GM10266 (cell line): ENCODE measurements at regions not wholly inside any gene's neighbourhood (a gene's known extent, or its start where the extent isn't known, plus 50 kb on each side); places are given as distances from the start of the nearest gene placed in this dataset.

Experiments
- DNase-seq: peaks from one replicate; pipeline ENCODE4 v3.0.0; 2012; ENCODE audit errors: extremely low spot score
- TF ChIP-seq, protein P1 (sequence below): IDR thresholded peaks from 2 replicates; pipeline ENCODE4 v1.5.1; 2012; ENCODE audit warnings: mild to moderate bottlenecking, low read depth; ENCODE audit not compliant: control insufficient read depth, insufficient read depth; ENCODE audit errors: missing control alignments

DNA sequence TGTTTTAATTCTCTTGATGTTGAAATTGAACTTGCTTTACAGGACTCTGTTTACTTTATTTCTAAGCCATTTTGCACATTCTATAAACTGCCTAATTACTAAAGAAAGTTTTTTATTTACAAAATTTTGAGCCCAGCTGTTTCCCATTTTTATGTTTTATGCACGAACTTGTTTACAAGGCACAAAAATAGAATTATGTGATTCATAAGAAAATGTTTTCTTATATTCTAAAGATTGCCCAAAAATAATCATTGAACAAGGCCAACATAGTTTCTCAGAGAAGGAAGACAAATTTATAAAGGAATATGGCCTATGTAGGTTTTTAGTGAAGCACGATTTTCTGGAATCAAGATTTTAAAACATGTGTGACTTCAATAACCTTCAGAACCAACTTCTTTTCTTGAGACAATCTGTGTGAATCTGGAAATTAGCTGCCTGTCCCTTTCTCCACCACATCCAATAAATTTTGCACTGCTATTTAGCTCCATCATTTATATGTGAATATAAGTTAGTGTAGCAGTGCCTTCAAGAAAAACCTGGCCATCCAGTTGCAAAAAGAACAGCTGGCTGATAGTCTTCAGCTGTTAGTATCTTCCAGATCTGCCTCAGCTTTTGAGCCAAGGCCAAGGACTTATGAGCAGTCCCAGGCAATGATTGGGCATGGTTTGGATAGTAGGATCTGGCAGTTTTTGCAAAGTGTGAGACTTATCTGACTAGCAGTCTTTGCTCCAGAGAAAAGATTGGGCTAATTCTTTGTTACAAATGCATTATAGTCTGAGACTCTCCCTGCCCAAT lies 253.2 kb upstream of the COL3A1 start:
- DNase-seq = no peak
- TF ChIP-seq, protein P1, sequence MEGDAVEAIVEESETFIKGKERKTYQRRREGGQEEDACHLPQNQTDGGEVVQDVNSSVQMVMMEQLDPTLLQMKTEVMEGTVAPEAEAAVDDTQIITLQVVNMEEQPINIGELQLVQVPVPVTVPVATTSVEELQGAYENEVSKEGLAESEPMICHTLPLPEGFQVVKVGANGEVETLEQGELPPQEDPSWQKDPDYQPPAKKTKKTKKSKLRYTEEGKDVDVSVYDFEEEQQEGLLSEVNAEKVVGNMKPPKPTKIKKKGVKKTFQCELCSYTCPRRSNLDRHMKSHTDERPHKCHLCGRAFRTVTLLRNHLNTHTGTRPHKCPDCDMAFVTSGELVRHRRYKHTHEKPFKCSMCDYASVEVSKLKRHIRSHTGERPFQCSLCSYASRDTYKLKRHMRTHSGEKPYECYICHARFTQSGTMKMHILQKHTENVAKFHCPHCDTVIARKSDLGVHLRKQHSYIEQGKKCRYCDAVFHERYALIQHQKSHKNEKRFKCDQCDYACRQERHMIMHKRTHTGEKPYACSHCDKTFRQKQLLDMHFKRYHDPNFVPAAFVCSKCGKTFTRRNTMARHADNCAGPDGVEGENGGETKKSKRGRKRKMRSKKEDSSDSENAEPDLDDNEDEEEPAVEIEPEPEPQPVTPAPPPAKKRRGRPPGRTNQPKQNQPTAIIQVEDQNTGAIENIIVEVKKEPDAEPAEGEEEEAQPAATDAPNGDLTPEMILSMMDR = no peak

DNA sequence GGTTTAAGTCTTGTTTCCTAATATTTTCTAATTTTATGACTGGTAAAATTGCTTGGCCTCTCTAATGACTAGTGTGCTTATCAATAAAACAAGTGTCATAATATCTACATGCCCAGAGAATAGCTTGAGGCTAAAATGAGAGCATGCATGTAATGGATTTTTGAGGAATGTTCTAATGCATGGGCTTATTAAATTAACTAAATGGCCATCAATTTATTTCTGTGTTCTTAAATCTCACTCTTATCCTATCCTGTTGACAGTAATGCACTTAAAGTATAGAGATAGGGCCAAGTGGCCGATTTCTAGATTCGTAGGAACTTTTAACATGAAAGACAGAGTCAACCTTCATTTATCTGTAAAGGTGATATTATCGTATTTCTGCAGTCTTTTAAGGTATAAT lies 252.4 kb upstream of the COL3A1 start:
- TF ChIP-seq, protein P1 = no peak
- no peak for DNase-seq

DNA sequence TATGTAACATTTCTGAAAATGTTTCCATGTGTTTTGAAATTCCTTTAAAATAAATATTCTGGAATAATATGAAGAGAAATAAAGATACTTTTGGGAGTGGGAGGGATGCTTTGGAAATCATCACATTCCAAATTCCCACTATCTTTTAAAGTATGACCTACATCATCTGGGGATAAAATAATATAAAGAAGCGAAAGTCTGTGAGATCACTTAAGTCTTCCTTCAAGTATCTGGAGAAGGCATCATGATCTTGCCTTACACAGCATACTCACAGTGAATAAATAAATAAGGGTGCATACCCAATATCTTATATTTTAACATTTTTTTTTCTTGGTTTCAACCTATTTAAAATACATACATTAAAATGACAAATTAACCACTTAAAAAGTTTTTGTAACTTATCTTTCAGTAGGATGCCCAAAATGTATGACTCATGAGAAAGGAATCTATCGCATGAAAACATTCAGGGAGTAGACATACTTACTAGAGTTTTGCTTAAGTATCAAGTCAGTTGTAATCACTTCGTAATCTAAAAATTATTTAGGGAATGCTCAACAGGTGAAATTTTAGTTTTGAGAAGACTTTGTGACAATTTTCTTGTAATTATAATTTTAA lies 248.3 kb upstream of the COL3A1 start:
- TF ChIP-seq, protein P1 = no peak
- DNase-seq = no peak

DNA sequence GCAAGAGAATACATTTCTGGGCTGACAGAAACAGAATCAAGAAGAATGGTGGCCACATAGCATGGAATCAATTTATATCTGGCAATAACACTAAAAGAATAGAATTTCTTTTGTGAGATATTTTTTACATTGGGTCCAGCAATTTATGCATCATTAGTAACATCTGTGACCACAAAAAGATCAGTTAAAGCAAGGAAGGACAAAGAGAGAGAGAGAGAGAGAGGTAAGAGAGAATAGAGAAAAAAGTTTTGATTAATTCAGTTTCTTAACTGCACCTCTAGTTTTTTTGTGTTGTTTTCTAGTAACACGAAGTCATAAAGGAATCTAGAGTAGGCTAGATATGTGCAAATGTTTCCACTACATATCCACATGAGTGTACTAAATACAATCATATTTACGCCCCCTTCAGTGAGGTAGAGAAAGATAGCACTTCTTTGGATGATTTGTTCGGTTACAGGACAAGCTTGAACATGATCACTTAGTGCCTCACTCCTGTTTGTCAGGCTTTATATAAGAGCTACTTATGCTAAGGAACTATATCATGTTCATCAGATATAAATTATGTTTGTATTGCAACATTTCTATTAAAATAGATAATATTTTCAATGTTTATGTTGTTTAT lies 247.4 kb upstream of the COL3A1 start:
- TF ChIP-seq, protein P1 = no peak
- DNase-seq = no peak

DNA sequence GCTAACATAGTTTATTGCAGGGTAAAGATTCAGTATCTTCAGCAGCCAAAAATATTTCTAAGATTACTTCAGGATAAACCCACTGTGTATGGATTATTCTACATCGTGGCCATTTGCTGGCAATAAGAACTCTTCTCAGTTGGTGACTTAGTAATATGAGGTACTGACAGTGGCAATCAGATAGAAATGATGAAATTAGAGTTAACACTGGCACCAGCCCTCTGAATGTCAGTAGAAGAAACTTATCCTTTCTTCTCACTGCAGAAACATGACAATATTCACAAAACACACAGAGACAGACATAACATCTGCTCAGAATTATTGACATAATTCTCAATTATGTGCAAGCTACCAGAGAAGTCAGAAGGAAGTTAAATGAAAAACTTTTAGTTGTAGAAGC lies 246.3 kb upstream of the COL3A1 start:
- DNase-seq = no peak
- TF ChIP-seq, protein P1 = no peak

DNA sequence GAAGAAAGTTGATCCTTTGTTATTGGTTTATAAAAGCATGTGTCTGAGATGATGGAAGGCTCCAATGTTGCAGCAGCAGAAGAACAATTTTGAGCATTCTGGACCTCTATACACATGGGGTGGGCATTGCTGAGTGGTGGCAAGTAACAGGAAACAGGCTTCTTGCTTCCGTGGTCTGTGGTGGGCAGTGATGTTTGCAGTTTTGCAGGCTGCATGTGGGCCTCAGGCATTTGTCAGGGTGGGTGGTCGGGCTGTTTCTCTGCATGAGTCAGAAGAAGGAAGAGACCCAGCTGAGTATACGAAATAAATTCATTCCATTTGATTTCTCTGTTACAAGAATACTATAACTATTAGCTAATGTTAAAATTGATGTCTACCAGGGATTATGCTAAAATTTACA lies 239.5 kb upstream of the COL3A1 start:
- DNase-seq = no peak
- TF ChIP-seq, protein P1 = no peak

DNA sequence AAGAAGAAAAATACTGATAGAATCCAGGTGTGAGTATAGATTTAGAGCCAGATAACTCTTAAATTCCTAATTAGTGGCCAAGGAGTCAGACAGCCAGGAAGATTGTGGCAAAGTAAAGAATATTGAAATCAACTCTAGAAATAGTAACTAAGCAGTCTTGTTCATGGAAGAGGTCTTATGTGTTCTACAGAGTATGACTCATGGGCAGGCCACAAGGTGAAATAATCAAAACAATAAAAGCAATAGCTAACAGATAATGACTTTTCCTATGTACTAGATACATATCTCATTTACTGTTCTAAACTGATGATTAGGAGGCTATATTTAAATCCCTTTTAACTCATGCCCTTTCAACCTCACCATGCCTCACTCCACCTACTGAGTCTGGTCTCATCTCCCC lies 227.4 kb upstream of the COL3A1 start:
- TF ChIP-seq, protein P1 = no peak
- DNase-seq = no peak
